Suprapubic skin (tissue), 4 donors: ENCODE measurements at regions not wholly inside any gene's neighbourhood (a gene's known extent, or its start where the extent isn't known, plus 50 kb on each side); places are given as distances from the start of the nearest gene placed in this dataset.

ENCODE experiments used
- CTCF ChIP-seq, 2 donors: fragments of 200-600 bp in 1 of 2; fragments of 450-650 bp in 1 of 2; sonication (generic) in 1 of 2; IDR thresholded peaks; one replicate each; pipeline ENCODE4 v1.5.1; 2016 to 2019; ENCODE audit warnings: antibody characterized with exemption in 2 of 2, mild to moderate bottlenecking in 1 of 2, moderate library complexity in 1 of 2
- POLR2A ChIP-seq, 2 donors: fragments of 450-650 bp; IDR thresholded peaks; one replicate each; pipeline ENCODE4 v1.6.1; 2017; ENCODE audit warnings: antibody characterized with exemption in 2 of 2, mild to moderate bottlenecking in 2 of 2, moderate library complexity in 2 of 2
- POLR2AphosphoS5 ChIP-seq, 3 donors: sonication (generic); formaldehyde crosslinking; IDR thresholded peaks; one replicate each; pipeline ENCODE4 v1.6.1; 2017; ENCODE audit warnings: antibody characterized with exemption in 3 of 3

- TF ChIP-seq POLR2AphosphoS5 (IDR thresholded peaks at IDR 0.05) (no peak), CTCF (IDR thresholded peaks at IDR 0.05) (no peak), POLR2A (IDR thresholded peaks at IDR 0.05) (no peak)
Measured at GRCh38 chr12:87529413-87529812, 499.8 kb downstream of the C12orf50 start.
